BLaER1 (cell line): ENCODE measurements at regions not wholly inside any gene's neighbourhood (a gene's known extent, or its start where the extent isn't known, plus 50 kb on each side); places are given as distances from the start of the nearest gene placed in this dataset.

ENCODE experiments used
- H3K27ac ChIP-seq: shearing (Covaris generic); formaldehyde crosslinking; 2 replicates; pipeline ENCODE4 v1.8.1; 2022
- H3K27me3 ChIP-seq: shearing (Covaris generic); formaldehyde crosslinking; 2 replicates; pipeline ENCODE4 v1.8.1; 2022
- H3K36me3 ChIP-seq: shearing (Covaris generic); formaldehyde crosslinking; 2 replicates; pipeline ENCODE4 v1.8.1; 2022
- H3K4me1 ChIP-seq: shearing (Covaris generic); formaldehyde crosslinking; 2 replicates; pipeline ENCODE4 v1.8.1; 2022
- H3K4me2 ChIP-seq: shearing (Covaris generic); formaldehyde crosslinking; 2 replicates; pipeline ENCODE4 v1.8.1; 2022
- H3K4me3 ChIP-seq: shearing (Covaris generic); formaldehyde crosslinking; 2 replicates; pipeline ENCODE4 v1.8.1; 2022
- H3K9ac ChIP-seq: shearing (Covaris generic); formaldehyde crosslinking; 2 replicates; pipeline ENCODE4 v1.8.1; 2022
- H3K9me3 ChIP-seq: shearing (Covaris generic); formaldehyde crosslinking; 2 replicates; pipeline ENCODE4 v1.8.1; 2022
- H4K20me1 ChIP-seq: shearing (Covaris generic); formaldehyde crosslinking; 2 replicates; pipeline ENCODE4 v1.8.1; 2022
- Cebpa-rat ChIP-seq: shearing (Covaris generic); IDR thresholded peaks from 2 replicates; pipeline ENCODE4 v1.8.1; 2022

DNA sequence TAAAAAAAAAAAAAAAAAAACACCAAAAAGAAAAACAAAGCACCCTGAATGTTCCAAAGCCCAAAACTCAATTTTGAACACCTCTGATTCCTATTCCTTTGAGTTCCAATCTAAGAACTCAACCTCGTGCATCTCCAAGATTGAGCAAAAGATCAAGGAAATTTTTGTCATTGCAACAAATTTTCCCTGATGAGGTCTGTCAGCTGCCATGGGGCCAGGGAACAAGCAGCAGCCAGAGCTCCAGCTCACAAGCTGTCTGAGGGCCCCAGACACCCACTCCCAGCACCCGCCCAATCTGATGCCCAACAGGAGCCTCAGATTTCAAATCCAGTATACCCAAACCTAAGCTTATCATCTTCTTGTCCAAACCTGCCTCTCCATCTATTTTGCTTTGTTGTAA lies 87.6 kb upstream of the ACP3 start:
- no peaks in the 10 kb centered on the region for H3K4me1 ChIP-seq
- H3K27me3 ChIP-seq: no peaks in the 10 kb centered on the region
- H3K9me3 ChIP-seq: no peaks in the 10 kb centered on the region
- no peak overlapping the region for H3K9ac ChIP-seq
- H3K36me3 ChIP-seq: no peaks in the 10 kb centered on the region
- H3K4me3 ChIP-seq: no peak overlapping the region
- H3K4me2 ChIP-seq: no peak overlapping the region
- TF ChIP-seq Cebpa-rat: no peak
- no peaks in the 10 kb centered on the region for H4K20me1 ChIP-seq
- no peak overlapping the region for H3K27ac ChIP-seq

DNA sequence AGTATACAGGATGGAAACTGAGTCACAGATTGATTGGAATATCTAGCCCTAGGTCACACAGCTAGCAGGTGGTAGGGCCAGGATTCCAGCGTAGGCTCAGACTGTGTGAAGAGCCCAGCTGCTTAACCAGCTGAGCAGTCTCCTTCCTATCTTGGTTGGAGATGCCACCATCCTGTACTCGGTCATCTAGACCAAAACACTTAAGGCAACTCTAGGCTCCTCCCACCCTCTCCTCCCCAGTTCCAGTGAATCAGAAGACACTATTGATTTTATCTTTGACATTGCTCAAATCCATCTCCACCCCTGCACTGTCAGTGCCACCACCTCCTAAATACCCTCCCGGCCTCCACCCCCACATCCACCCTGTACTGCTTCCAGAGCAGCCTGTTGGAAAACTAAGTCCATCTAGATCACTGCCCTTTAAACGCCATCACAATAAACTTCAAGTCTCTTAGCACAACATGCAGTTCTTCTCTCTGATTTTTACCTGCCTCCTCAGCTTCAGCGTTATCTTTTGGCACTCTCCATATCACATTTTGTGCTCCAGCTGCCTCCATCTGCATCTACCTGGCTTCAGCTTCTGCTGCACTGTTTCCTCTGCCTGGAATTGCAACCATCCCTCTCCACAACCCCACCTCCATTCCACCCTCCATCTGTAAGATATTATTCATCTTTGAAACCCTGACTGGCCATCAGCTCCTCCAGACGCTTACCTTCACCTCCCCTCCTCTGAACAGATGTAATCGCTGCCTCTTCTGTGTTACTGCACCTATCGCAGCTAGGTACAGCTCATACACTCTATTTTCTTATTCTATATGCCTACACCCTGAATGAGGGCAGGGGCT lies 86.8 kb upstream of the ACP3 start:
- Histone ChIP-seq H3K4me1 (no peaks in the 10 kb centered on the region), H4K20me1 (no peaks in the 10 kb centered on the region), H3K36me3 (no peaks in the 10 kb centered on the region), H3K4me2 (no peak overlapping the region), H3K9me3 (no peaks in the 10 kb centered on the region), H3K4me3 (no peak overlapping the region), H3K27ac (no peak overlapping the region), H3K9ac (no peak overlapping the region), H3K27me3 (no peaks in the 10 kb centered on the region)
- TF ChIP-seq Cebpa-rat: no peak

DNA sequence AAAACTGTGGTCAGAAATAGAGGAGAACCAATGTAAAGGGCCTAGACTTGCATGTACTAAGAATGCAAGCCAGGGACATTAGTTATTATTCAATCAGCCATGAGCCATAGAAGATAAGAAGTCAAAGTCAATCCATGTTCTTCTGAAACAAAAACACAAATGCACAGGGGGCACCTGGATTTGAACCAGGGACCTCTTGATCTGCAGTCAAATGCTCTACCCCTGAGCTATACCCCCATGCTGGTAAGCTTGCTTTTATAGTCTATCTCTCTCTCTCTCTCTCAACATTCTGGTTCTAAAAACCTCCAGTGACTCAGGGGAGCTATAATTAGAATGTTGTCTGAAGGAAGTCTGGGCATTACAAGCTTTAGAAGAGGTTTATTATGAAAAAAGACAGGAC lies 85.6 kb upstream of the ACP3 start:
- H3K4me2 ChIP-seq: no peak overlapping the region
- no peak for TF ChIP-seq Cebpa-rat
- no peaks in the 10 kb centered on the region for H3K27me3 ChIP-seq
- no peaks in the 10 kb centered on the region for H4K20me1 ChIP-seq
- no peak overlapping the region for H3K27ac ChIP-seq
- no peaks in the 10 kb centered on the region for H3K4me1 ChIP-seq
- no peaks in the 10 kb centered on the region for H3K9me3 ChIP-seq
- H3K9ac ChIP-seq: no peak overlapping the region
- H3K36me3 ChIP-seq: no peaks in the 10 kb centered on the region
- no peak overlapping the region for H3K4me3 ChIP-seq

DNA sequence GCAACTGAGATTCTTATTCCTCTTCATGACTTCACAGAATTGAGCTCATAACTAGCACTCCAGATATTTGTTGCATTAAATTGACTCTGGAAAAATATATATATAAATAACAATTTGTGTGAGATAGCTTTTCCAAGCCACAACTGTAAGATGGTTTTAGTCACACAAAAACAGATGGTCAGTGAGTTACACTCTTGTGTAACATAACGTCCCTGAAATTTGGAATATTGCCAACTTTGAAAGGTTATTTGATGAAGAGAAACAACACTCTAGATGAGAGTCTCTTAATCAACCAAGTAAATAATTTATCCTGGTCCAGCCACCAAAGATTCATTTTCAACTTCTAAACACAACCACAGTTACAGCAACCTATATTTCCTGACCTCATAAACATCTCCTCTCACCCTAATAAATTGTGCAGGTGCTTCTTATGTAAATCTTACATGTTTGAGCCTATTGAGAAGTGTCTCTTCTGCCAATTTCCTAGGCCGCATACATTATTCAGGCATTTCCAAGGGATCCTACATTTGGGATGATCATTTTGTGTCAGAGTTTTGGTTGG lies 84.9 kb upstream of the ACP3 start:
- no peaks in the 10 kb centered on the region for H3K36me3 ChIP-seq
- H3K4me2 ChIP-seq: no peak overlapping the region
- no peak for TF ChIP-seq Cebpa-rat
- no peaks in the 10 kb centered on the region for H3K4me1 ChIP-seq
- H3K9ac ChIP-seq: no peak overlapping the region
- no peak overlapping the region for H3K4me3 ChIP-seq
- no peak overlapping the region for H3K27ac ChIP-seq
- H3K27me3 ChIP-seq: no peaks in the 10 kb centered on the region
- H4K20me1 ChIP-seq: no peaks in the 10 kb centered on the region
- no peaks in the 10 kb centered on the region for H3K9me3 ChIP-seq

DNA sequence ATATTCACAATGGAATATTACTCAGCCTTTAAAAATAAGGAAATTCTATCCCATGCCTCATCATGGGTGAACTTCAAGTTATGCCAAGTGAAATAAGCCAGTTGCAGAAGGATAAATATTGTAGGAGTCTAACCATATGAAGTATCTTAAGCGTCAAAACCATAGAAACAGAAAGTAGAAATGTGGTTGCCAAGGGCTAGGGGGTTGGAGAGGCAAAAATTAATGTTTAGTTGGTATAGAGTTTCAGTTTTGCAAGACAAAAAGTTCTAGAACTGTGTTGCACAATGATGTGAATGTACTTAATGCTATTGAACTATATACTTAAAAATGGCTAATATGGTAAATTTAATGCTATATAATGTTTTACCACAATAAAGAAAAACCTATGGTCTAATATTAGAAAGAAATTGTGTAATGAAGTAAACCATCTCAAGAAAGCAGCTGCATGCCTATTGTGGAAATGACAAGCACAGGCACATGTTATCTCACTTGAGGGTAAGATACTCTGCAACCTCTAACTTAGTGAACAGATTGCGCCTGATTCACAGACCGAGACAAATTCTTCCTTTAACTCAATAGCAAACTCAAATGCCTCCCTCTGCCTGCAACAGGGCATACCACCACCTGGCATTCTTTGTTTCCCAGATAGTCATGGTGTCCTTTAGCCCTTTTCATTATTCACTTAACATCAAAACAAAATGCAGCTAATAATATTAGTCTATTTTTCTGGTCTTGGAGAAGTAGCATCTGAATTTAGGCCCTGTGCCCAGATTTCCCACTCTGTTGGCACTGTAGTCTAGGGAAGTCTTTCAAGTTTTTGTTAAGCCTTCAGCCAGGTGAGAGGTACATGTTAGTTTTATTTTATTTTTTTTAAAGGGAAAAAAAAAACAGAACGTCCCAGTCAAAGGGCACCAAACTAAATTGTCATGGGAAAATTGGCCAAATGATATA lies 80.2 kb upstream of the ACP3 start:
- H4K20me1 ChIP-seq: no peaks in the 10 kb centered on the region
- H3K4me2 ChIP-seq: no peak overlapping the region
- no peak overlapping the region for H3K27ac ChIP-seq

DNA sequence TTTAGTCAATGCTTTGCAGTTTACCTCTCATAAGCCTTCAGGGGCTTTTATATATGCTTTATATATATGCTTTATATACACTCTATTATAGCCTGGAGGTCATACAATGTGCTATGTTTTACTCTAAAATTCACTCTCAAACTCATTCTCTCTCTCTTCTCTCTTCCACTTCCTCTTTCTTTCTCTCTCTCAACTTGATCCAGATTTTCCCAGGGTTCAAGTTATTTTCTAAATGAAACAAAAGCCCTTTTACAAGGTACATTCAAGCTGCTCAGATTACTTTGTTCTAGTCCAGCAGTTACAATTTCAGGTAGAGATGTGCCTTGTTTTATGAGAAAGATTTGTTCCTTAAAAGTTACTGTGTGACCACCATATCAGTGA lies 79.6 kb upstream of the ACP3 start:
- Histone ChIP-seq H4K20me1 (no peaks in the 10 kb centered on the region), H3K4me2 (no peak overlapping the region), H3K4me1 (peaks cover 6% of the 10 kb centered on the region), H3K4me3 (no peak overlapping the region), H3K9ac (no peak overlapping the region), H3K27ac (no peak overlapping the region), H3K9me3 (no peaks in the 10 kb centered on the region), H3K27me3 (no peaks in the 10 kb centered on the region), H3K36me3 (no peaks in the 10 kb centered on the region)
- no peak for TF ChIP-seq Cebpa-rat

More for the DNA sequence above, 80.2 kb upstream of the ACP3 start:
- no peaks in the 10 kb centered on the region; the same call in 1 of the 2 replicates for H3K4me1 ChIP-seq
- no peaks in the 10 kb centered on the region for H3K36me3 ChIP-seq
- H3K27me3 ChIP-seq: no peaks in the 10 kb centered on the region
- H3K9ac ChIP-seq: no peak overlapping the region
- no peak for TF ChIP-seq Cebpa-rat
- no peaks in the 10 kb centered on the region for H3K9me3 ChIP-seq
- no peak overlapping the region for H3K4me3 ChIP-seq

DNA sequence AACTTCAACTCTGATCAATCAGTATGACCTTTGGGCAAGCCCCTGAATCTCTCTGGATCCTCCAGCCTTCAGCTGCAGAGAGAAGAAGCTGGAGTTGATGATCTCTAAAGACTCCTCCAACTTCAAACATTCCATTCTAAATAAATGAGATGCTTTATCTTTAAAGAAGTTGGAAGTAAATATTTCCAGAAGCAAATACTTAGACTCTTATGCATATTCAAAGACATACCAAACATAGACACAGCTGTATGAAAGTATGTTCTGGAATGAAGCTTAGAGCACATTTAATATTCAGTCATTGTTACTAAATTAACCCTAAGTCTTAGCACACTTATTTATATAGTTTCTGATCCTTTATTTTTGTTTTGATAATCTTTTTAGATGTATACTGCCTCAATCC lies 77.6 kb upstream of the ACP3 start:
- TF ChIP-seq Cebpa-rat: no peak
- no peaks in the 10 kb centered on the region for H4K20me1 ChIP-seq
- H3K9ac ChIP-seq: no peak overlapping the region
- no peaks in the 10 kb centered on the region for H3K9me3 ChIP-seq
- H3K4me2 ChIP-seq: no peak overlapping the region
- H3K4me3 ChIP-seq: no peak overlapping the region
- H3K27ac ChIP-seq: no peak overlapping the region
- no peaks in the 10 kb centered on the region for H3K27me3 ChIP-seq
- no peaks in the 10 kb centered on the region for H3K36me3 ChIP-seq
- H3K4me1 ChIP-seq: peaks cover 11% of the 10 kb centered on the region

DNA sequence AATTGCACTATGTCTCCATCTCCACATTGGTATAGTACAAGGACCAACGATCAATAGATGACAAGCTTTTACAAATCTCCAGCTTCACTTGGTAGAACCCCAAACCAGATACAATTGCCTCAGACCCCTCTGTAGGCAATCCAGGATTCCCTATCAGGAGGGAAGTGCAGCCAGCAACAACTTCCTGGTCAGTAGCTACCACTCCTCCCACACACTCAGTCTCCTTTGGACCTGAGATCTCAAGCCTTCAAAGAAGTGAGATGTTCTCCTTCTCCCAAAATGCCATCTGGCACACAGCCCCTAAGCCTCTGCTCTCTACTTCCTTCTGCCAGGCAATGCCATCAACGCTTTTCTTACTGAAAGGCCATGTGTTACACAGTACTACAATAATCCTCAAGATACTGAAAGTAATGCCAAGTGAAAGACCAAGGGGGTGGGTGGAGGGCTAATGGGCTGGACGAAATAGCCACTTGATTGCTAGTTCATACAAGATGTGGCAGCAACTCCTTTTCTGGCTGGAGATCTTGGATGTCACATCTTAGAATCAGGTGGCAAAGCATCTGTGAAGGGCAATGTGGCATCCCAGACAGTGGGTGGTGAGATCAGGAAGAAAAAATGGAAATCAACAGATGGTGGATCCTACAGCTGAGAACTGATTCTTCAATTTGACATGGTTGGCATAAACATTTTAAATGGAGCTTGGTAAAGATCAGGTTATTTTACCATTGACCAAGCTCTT lies 75.3 kb upstream of the ACP3 start:
- Histone ChIP-seq H3K36me3 (no peaks in the 10 kb centered on the region), H3K9me3 (no peaks in the 10 kb centered on the region), H3K9ac (no peak overlapping the region), H3K27ac (no peak overlapping the region), H3K4me1 (peaks cover 33% of the 10 kb centered on the region), H3K4me3 (no peak overlapping the region), H3K4me2 (peak overlapping the region; percentile 1; the same call in 1 of the 2 replicates), H4K20me1 (no peaks in the 10 kb centered on the region), H3K27me3 (no peaks in the 10 kb centered on the region)
- no peak for TF ChIP-seq Cebpa-rat

DNA sequence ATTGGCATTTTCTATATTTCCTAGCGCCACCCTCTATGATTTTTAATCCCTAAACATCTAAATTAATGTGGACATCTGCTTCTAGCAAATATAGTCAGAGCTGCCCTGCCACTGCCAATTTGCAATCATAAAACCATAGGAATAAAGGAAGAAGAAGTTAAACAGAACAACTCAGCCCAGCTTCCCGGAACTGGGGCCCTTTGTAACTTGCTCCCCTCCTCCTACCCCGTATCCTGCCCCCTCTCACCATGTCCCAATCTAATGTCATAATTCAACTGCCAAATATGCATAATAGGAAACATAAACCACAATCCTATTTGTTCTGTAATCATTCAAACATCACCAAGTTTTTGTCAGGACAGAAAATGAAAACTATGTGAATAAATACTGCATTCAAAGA lies 74.4 kb upstream of the ACP3 start:
- no peak overlapping the region for H3K27ac ChIP-seq
- H3K4me3 ChIP-seq: no peak overlapping the region
- TF ChIP-seq Cebpa-rat: no peak
- H4K20me1 ChIP-seq: no peaks in the 10 kb centered on the region
- peak overlapping the region; percentile 0; the same call in 1 of the 2 replicates for H3K4me2 ChIP-seq
- H3K9me3 ChIP-seq: no peaks in the 10 kb centered on the region
- no peaks in the 10 kb centered on the region for H3K27me3 ChIP-seq
- H3K9ac ChIP-seq: no peak overlapping the region
- H3K36me3 ChIP-seq: no peaks in the 10 kb centered on the region
- peaks cover 33% of the 10 kb centered on the region for H3K4me1 ChIP-seq
